ENCODE measurements at regions not wholly inside any gene's neighbourhood (a gene's known extent, or its start where the extent isn't known, plus 50 kb on each side); places are given as distances from the start of the nearest gene placed in this dataset.

- Histone ChIP-seq H3K9me3 (peaks cover 26% of the 10 kb centered on the region), H3K4me3 (no peak overlapping the region), H3K36me3 (ENCODE audit: low read depth) (no peaks in the 10 kb centered on the region), H3K4me1 (ENCODE audit: low read depth) (no peaks in the 10 kb centered on the region)
- ATAC-seq (no peak), DNase-seq (no peak)
- TF ChIP-seq CTCF (IDR thresholded peaks at IDR 0.05): no peak
- intact Hi-C loops (cut with DNase I, micrococcal nuclease): no loop called here
Observed at GRCh38 chr11:37343290-37343689, 745.3 kb upstream of the RAG2 start.

- Histone ChIP-seq H3K9me3 (peaks cover 16% of the 10 kb centered on the region), H3K4me3 (no peak overlapping the region), H3K4me1 (ENCODE audit: low read depth) (no peaks in the 10 kb centered on the region), H3K36me3 (ENCODE audit: low read depth) (no peaks in the 10 kb centered on the region)
- intact Hi-C loops (cut with DNase I, micrococcal nuclease): no loop called here
- no peak for TF ChIP-seq CTCF (IDR thresholded peaks at IDR 0.05)
- ATAC-seq: no peak
- DNase-seq: no peak
Observed at GRCh38 chr11:37336401-37336800, 738.4 kb upstream of the RAG2 start.

GRCh38 chr11:37333345-37333744 is 735.3 kb upstream of the RAG2 start:
- no peak for ATAC-seq
- H3K9me3 ChIP-seq: peaks cover 18% of the 10 kb centered on the region
- no peaks in the 10 kb centered on the region for H3K4me1 ChIP-seq (ENCODE audit: low read depth)
- H3K36me3 ChIP-seq (ENCODE audit: low read depth): no peaks in the 10 kb centered on the region
- intact Hi-C loops (cut with DNase I, micrococcal nuclease): no loop called here
- TF ChIP-seq CTCF (IDR thresholded peaks at IDR 0.05): no peak
- DNase-seq: no peak
- H3K4me3 ChIP-seq: no peak overlapping the region

GRCh38 chr11:37323843-37324242 is 725.8 kb upstream of the RAG2 start:
- Histone ChIP-seq H3K36me3 (ENCODE audit: low read depth) (no peaks in the 10 kb centered on the region), H3K4me1 (ENCODE audit: low read depth) (no peaks in the 10 kb centered on the region), H3K9me3 (peaks cover 18% of the 10 kb centered on the region), H3K4me3 (no peak overlapping the region)
- intact Hi-C loops (cut with DNase I, micrococcal nuclease): no loop called here
- DNase-seq: no peak
- ATAC-seq: no peak
- TF ChIP-seq CTCF (IDR thresholded peaks at IDR 0.05): no peak

- no peak for TF ChIP-seq CTCF (IDR thresholded peaks at IDR 0.05)
- no peak overlapping the region for H3K4me3 ChIP-seq
Observed at GRCh38 chr11:37322333-37323194, 724.5 kb upstream of the RAG2 start.

More at GRCh38 chr11:37322333-37323194, 724.5 kb upstream of the RAG2 start:
- Histone ChIP-seq H3K4me1 (ENCODE audit: low read depth) (no peaks in the 10 kb centered on the region), H3K9me3 (peaks cover 18% of the 10 kb centered on the region), H3K36me3 (ENCODE audit: low read depth) (no peaks in the 10 kb centered on the region)
- ATAC-seq (no peak), DNase-seq (no peak)
- intact Hi-C loops (cut with DNase I, micrococcal nuclease): no loop called here

Data from mucosa of descending colon (tissue), 3 donors.